WTC11 (cell line): ENCODE measurements at regions not wholly inside any gene's neighbourhood (a gene's known extent, or its start where the extent isn't known, plus 50 kb on each side); places are given as distances from the start of the nearest gene placed in this dataset.

Experiments
- ATAC-seq: fragments of 200-7000 bp; cut with Tn5 transposase; 2 replicates; pipeline ENCODE4 v1.10.0; 2021; ENCODE audit warnings: mild to moderate bottlenecking, moderate library complexity
- CTCF ChIA-PET: fragments of 300-600 bp; sonication (Branson Sonifier 250); formaldehyde crosslinking; loops from one replicate; lab custom pipeline; 2021; ENCODE audit warnings: antibody characterized with exemption; lab: Charles Lee
- POLR2A ChIA-PET: fragments of 350-600 bp; sonication (Branson Sonifier 250); formaldehyde crosslinking; loops from one replicate; lab custom pipeline; 2021; ENCODE audit warnings: antibody characterized with exemption; lab: Charles Lee
- DNase-seq: peaks from one replicate; pipeline ENCODE4 v3.0.0; 2021; ENCODE audit warnings: low spot score
- H3K27ac Mint-ChIP-seq: 2 replicates; pipeline ENCODE4 v1.8.0; 2021; ENCODE audit warnings: mixed read lengths
- H3K27me3 Mint-ChIP-seq: 2 replicates; pipeline ENCODE4 v1.8.0; 2021; ENCODE audit warnings: low read depth, mild to moderate bottlenecking, moderate library complexity, mixed read lengths
- H3K36me3 Mint-ChIP-seq: 2 replicates; pipeline ENCODE4 v1.8.0; 2021; ENCODE audit warnings: mixed read lengths
- H3K4me1 Mint-ChIP-seq: 2 replicates; pipeline ENCODE4 v1.8.0; 2022; ENCODE audit warnings: mixed read lengths
- H3K4me3 Mint-ChIP-seq: 2 replicates; pipeline ENCODE4 v1.8.0; 2021; ENCODE audit warnings: mild to moderate bottlenecking, moderate library complexity, mixed read lengths
- H3K9me3 Mint-ChIP-seq: 2 replicates; pipeline ENCODE4 v1.8.0; 2021; ENCODE audit warnings: mixed read lengths
- ATF1 ChIP-seq: sonication (generic); formaldehyde crosslinking; IDR thresholded peaks from 2 replicates; pipeline ENCODE4 v1.8.1; 2023; ENCODE audit warnings: mild to moderate bottlenecking, moderate library complexity, missing genetic modification reagents
- ELF4 ChIP-seq: sonication (generic); formaldehyde crosslinking; IDR thresholded peaks from 2 replicates; pipeline ENCODE4 v1.8.1; 2022; ENCODE audit warnings: low read depth, mild to moderate bottlenecking, moderate library complexity, missing genetic modification reagents
- ETV6 ChIP-seq: sonication (generic); formaldehyde crosslinking; IDR thresholded peaks from 2 replicates; pipeline ENCODE4 v1.8.1; 2022; ENCODE audit warnings: mild to moderate bottlenecking, missing genetic modification reagents
- FOXP1 ChIP-seq: sonication (generic); formaldehyde crosslinking; IDR thresholded peaks from 2 replicates; pipeline ENCODE4 v1.8.0; 2022; ENCODE audit warnings: missing genetic modification reagents, mild to moderate bottlenecking, moderate library complexity, borderline replicate concordance
- IRF1 ChIP-seq: sonication (generic); formaldehyde crosslinking; IDR thresholded peaks from 2 replicates; pipeline ENCODE4 v1.8.0; 2023; ENCODE audit warnings: missing genetic modification reagents
- IRF2 ChIP-seq: sonication (generic); formaldehyde crosslinking; IDR thresholded peaks from 2 replicates; pipeline ENCODE4 v1.8.0; 2022; ENCODE audit warnings: low read depth, missing genetic modification reagents, borderline replicate concordance
- JAZF1 ChIP-seq: fragments of 250-450 bp; sonication (Bioruptor Pico); IDR thresholded peaks from 2 replicates; pipeline ENCODE4 v1.9.0; 2021; ENCODE audit warnings: moderate library complexity, mild to moderate bottlenecking, inconsistent platforms
- JUN ChIP-seq: sonication (generic); formaldehyde crosslinking; IDR thresholded peaks from 2 replicates; pipeline ENCODE4 v1.8.0; 2023; ENCODE audit warnings: mild to moderate bottlenecking, missing genetic modification reagents
- KAT7 ChIP-seq: sonication (generic); formaldehyde crosslinking; IDR thresholded peaks from 2 replicates; pipeline ENCODE4 v1.8.1; 2023; ENCODE audit warnings: missing genetic modification reagents, mild to moderate bottlenecking, borderline replicate concordance
- MYBL2 ChIP-seq: sonication (generic); formaldehyde crosslinking; IDR thresholded peaks from 2 replicates; pipeline ENCODE4 v1.8.1; 2023; ENCODE audit warnings: mild to moderate bottlenecking, moderate library complexity, missing genetic modification reagents
- RELA ChIP-seq: sonication (generic); formaldehyde crosslinking; IDR thresholded peaks from 2 replicates; pipeline ENCODE4 v1.8.1; 2022; ENCODE audit warnings: missing genetic modification reagents, mild to moderate bottlenecking, borderline replicate concordance
- USF2 ChIP-seq: sonication (generic); formaldehyde crosslinking; IDR thresholded peaks from 2 replicates; pipeline ENCODE4 v1.8.1; 2023; ENCODE audit warnings: mild to moderate bottlenecking, missing genetic modification reagents, moderate library complexity
- ZNF121 ChIP-seq: sonication (generic); formaldehyde crosslinking; IDR thresholded peaks from 2 replicates; pipeline ENCODE4 v1.8.0; 2023; ENCODE audit warnings: missing genetic modification reagents
- ZNF219 ChIP-seq: sonication (generic); formaldehyde crosslinking; IDR thresholded peaks from 2 replicates; pipeline ENCODE4 v1.8.0; 2023; ENCODE audit warnings: missing genetic modification reagents, mild to moderate bottlenecking, borderline replicate concordance
- ZNF263 ChIP-seq: sonication (generic); formaldehyde crosslinking; IDR thresholded peaks from 2 replicates; pipeline ENCODE4 v1.8.1; 2022; ENCODE audit warnings: low read depth, mild to moderate bottlenecking, moderate library complexity, missing genetic modification reagents
- ZNF416 ChIP-seq: fragments of 250-450 bp; sonication (Bioruptor Pico); IDR thresholded peaks from 2 replicates; pipeline ENCODE4 v1.9.0; 2021; ENCODE audit warnings: mild to moderate bottlenecking, inconsistent platforms
- TF ChIP-seq, protein P1 (sequence below): sonication (generic); formaldehyde crosslinking; IDR thresholded peaks from 2 replicates; pipeline ENCODE4 v1.8.0; 2023; ENCODE audit warnings: mild to moderate bottlenecking, missing genetic modification reagents
- TF ChIP-seq, protein P2 (sequence below): sonication (generic); formaldehyde crosslinking; IDR thresholded peaks from 2 replicates; pipeline ENCODE4 v1.8.1; 2022; ENCODE audit warnings: mild to moderate bottlenecking, moderate library complexity, missing genetic modification reagents
- TF ChIP-seq, protein P3 (sequence below): sonication (generic); formaldehyde crosslinking; conservative IDR thresholded peaks from 2 replicates; pipeline ENCODE4 v1.8.1; 2022; ENCODE audit warnings: mild to moderate bottlenecking, missing genetic modification reagents
- TF ChIP-seq, protein P4 (sequence below): sonication (generic); formaldehyde crosslinking; IDR thresholded peaks from 2 replicates; pipeline ENCODE4 v1.8.1; 2023; ENCODE audit warnings: mild to moderate bottlenecking, moderate library complexity, missing genetic modification reagents
- TF ChIP-seq, protein P5 (sequence below): sonication (generic); formaldehyde crosslinking; IDR thresholded peaks from 2 replicates; pipeline ENCODE4 v1.8.0; 2022; ENCODE audit warnings: mild to moderate bottlenecking, missing genetic modification reagents

GRCh38 chrX:38959736-38960135 is 158.5 kb downstream of the MID1IP1 start:
- peaks cover 17% of the 10 kb centered on the region for H3K36me3 Mint-ChIP-seq
- H3K9me3 Mint-ChIP-seq = peaks cover 23% of the 10 kb centered on the region
- DNase-seq = peak; percentile 10
- POLR2A ChIA-PET = interaction anchor here (0.7 kb wide), 1 partner anchor 1579 kb away, joined by 4 read pairs; no protein-coding TSS in a partner anchor
- H3K4me1 Mint-ChIP-seq = peaks cover 8% of the 10 kb centered on the region
- TF ChIP-seq MYBL2 (no peak), USF2 (CRISPR knock-in tag) (no peak), ELF4 (CRISPR knock-in tag) (no peak), ATF1 (CRISPR knock-in tag) (no peak), IRF1 (CRISPR knock-in tag) (no peak), IRF2 (CRISPR knock-in tag) (no peak), JAZF1 (CRISPR knock-in tag) (no peak)
- TF ChIP-seq, protein P1, sequence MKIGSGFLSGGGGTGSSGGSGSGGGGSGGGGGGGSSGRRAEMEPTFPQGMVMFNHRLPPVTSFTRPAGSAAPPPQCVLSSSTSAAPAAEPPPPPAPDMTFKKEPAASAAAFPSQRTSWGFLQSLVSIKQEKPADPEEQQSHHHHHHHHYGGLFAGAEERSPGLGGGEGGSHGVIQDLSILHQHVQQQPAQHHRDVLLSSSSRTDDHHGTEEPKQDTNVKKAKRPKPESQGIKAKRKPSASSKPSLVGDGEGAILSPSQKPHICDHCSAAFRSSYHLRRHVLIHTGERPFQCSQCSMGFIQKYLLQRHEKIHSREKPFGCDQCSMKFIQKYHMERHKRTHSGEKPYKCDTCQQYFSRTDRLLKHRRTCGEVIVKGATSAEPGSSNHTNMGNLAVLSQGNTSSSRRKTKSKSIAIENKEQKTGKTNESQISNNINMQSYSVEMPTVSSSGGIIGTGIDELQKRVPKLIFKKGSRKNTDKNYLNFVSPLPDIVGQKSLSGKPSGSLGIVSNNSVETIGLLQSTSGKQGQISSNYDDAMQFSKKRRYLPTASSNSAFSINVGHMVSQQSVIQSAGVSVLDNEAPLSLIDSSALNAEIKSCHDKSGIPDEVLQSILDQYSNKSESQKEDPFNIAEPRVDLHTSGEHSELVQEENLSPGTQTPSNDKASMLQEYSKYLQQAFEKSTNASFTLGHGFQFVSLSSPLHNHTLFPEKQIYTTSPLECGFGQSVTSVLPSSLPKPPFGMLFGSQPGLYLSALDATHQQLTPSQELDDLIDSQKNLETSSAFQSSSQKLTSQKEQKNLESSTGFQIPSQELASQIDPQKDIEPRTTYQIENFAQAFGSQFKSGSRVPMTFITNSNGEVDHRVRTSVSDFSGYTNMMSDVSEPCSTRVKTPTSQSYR = no peak
- TF ChIP-seq, protein P2, sequence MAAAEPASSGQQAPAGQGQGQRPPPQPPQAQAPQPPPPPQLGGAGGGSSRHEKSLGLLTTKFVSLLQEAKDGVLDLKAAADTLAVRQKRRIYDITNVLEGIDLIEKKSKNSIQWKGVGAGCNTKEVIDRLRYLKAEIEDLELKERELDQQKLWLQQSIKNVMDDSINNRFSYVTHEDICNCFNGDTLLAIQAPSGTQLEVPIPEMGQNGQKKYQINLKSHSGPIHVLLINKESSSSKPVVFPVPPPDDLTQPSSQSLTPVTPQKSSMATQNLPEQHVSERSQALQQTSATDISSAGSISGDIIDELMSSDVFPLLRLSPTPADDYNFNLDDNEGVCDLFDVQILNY = no peak
- H3K27ac Mint-ChIP-seq = no peak overlapping the region
- H3K27me3 Mint-ChIP-seq = no peaks in the 10 kb centered on the region
- ATAC-seq = no peak
- CTCF ChIA-PET = no interaction called here
- H3K4me3 Mint-ChIP-seq = no peak overlapping the region

GRCh38 chrX:38960137-38960536 is 158.9 kb downstream of the MID1IP1 start:
- Mint-ChIP-seq H3K27me3 (no peaks in the 10 kb centered on the region), H3K36me3 (peaks cover 17% of the 10 kb centered on the region), H3K27ac (no peak overlapping the region), H3K9me3 (peaks cover 23% of the 10 kb centered on the region), H3K4me3 (no peak overlapping the region), H3K4me1 (peaks cover 8% of the 10 kb centered on the region)
- ChIA-PET POLR2A (no interaction called here), CTCF (no interaction called here)
- ATAC-seq = no peak
- TF ChIP-seq, protein P3, sequence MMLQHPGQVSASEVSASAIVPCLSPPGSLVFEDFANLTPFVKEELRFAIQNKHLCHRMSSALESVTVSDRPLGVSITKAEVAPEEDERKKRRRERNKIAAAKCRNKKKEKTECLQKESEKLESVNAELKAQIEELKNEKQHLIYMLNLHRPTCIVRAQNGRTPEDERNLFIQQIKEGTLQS = no peak
- TF ChIP-seq ZNF263 = no peak
- DNase-seq = no peak

DNA sequence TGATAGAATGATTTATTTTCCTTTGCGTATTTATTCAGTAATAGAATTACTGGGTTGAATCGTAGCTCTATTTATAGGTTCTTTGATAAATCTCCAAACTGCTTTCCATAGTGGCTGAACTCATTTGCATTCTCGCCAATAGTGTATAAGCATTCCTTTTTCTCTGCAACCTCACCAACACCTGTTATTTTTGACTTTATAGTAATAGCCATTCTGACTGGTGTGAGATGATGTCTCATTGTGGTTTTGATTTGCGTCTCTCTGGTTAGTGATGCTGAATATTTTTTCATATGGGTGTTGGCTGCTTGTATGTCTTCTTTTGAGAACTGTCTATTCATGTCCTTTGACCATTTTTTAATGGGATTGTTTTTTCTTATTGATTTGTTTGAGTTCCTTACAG is 160.7 kb downstream of the MID1IP1 start:
- H3K4me1 Mint-ChIP-seq = peaks cover 16% of the 10 kb centered on the region
- ChIA-PET POLR2A (no interaction called here), CTCF (no interaction called here)
- H3K27me3 Mint-ChIP-seq = no peaks in the 10 kb centered on the region
- H3K9me3 Mint-ChIP-seq = peaks cover 23% of the 10 kb centered on the region
- no peak overlapping the region for H3K27ac Mint-ChIP-seq
- no peak overlapping the region for H3K4me3 Mint-ChIP-seq
- no peak for DNase-seq
- H3K36me3 Mint-ChIP-seq = peaks cover 17% of the 10 kb centered on the region
- no peak for ATAC-seq
- TF ChIP-seq ETV6 (CRISPR knock-in tag) (no peak), RELA (CRISPR knock-in tag) (no peak), JUN (CRISPR knock-in tag) (no peak), ZNF219 (CRISPR knock-in tag) (no peak), FOXP1 (CRISPR knock-in tag) (no peak), MYBL2 (no peak), KAT7 (CRISPR knock-in tag) (no peak), ZNF416 (CRISPR knock-in tag) (no peak), ZNF121 (CRISPR knock-in tag) (no peak)
- TF ChIP-seq, protein P3 = no peak
- TF ChIP-seq, protein P4, sequence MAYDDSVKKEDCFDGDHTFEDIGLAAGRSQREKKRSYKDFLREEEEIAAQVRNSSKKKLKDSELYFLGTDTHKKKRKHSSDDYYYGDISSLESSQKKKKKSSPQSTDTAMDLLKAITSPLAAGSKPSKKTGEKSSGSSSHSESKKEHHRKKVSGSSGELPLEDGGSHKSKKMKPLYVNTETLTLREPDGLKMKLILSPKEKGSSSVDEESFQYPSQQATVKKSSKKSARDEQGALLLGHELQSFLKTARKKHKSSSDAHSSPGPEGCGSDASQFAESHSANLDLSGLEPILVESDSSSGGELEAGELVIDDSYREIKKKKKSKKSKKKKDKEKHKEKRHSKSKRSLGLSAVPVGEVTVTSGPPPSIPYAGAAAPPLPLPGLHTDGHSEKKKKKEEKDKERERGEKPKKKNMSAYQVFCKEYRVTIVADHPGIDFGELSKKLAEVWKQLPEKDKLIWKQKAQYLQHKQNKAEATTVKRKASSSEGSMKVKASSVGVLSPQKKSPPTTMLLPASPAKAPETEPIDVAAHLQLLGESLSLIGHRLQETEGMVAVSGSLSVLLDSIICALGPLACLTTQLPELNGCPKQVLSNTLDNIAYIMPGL = no peak
- TF ChIP-seq, protein P5, sequence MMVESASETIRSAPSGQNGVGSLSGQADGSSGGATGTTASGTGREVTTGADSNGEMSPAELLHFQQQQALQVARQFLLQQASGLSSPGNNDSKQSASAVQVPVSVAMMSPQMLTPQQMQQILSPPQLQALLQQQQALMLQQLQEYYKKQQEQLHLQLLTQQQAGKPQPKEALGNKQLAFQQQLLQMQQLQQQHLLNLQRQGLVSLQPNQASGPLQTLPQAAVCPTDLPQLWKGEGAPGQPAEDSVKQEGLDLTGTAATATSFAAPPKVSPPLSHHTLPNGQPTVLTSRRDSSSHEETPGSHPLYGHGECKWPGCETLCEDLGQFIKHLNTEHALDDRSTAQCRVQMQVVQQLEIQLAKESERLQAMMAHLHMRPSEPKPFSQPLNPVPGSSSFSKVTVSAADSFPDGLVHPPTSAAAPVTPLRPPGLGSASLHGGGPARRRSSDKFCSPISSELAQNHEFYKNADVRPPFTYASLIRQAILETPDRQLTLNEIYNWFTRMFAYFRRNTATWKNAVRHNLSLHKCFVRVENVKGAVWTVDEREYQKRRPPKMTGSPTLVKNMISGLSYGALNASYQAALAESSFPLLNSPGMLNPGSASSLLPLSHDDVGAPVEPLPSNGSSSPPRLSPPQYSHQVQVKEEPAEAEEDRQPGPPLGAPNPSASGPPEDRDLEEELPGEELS = no peak
